GM19351 (cell line): ENCODE measurements at regions not wholly inside any gene's neighbourhood (a gene's known extent, or its start where the extent isn't known, plus 50 kb on each side); places are given as distances from the start of the nearest gene placed in this dataset.
"Not testable (repeated sequence)": the region's sequence is repeated elsewhere in the genome, so short reads cannot be mapped to it uniquely, and the experiment has no call there.

Experiments used
- ATAC-seq: cut with Tn5 transposase; IDR thresholded peaks from one replicate; pipeline ENCODE4 v1.9.1; 2021; ENCODE audit warnings: mild to moderate bottlenecking, moderate library complexity; ENCODE audit not compliant: unreplicated experiment

DNA sequence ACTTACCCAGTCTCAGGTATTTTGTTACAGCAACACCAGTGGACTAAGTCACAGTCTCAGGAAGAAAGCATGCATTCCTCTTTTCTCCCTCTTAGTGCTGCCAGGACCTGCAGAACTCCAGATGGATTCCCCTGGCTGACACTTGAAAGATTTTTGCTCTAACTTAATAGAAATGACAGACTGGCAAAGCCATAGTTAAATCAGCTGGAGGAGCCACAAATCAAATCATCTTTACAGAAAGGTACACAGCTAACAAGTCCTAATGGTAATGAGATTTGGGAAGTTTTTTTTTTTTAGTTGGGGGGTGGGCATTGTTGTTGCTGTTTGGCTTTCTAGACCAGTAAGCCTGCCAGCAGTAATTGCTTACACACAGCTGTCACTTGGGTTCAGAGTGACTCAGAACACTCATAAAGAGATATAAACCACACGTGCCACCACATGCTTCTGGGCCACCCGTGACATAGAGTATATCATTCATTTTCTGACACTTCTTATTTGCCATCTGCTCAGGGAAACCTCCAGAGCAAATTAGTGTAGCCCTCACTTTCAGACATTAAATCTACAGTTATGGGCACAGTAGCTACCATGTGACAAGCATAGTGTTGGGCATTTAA is 72.4 kb downstream of the FH start:
- ATAC-seq = no peak

GRCh38 chr1:241444836-241445235 is 74.7 kb downstream of the FH start:
- ATAC-seq = no peak

DNA sequence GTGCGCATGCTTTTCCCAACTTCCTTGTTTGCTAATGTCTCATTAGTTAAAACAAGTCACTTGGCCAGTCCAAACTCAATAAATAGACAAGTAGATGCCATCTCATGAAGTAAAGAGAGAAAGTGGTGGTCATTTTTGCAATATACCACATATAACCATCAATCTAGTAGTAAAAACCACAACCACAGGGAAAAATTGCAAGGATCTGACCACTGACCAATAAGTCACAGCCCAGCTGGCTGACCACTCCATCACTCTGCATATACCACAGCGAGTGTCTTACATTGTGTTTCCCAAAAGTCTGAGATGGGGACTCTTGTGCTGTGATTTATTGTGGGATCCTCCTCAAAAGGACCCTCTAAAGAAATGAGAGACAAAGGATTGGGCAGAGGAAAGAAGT is 76.0 kb downstream of the FH start:
- ATAC-seq = no peak

DNA sequence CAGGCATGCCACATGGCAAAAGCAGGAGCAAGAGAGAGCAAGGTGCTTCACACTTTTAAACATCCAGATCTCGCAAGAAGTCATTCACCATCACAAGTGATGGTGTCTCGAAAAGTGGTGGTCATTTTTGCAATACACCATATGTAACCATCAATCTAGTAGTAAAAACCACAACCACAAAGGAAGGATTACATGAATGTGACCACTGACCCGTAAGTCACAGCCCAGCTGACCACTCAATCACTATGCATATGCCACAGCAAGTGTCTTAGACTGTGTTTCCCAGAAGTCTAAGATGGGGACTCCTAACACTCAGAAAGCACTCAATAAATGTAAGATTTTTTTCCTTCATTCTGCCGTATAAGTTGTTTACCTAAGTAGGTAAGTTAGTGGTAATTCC is 76.9 kb downstream of the FH start:
- no peak for ATAC-seq

GRCh38 chr1:241440904-241441303 is 78.7 kb downstream of the FH start:
- ATAC-seq = no peak

DNA sequence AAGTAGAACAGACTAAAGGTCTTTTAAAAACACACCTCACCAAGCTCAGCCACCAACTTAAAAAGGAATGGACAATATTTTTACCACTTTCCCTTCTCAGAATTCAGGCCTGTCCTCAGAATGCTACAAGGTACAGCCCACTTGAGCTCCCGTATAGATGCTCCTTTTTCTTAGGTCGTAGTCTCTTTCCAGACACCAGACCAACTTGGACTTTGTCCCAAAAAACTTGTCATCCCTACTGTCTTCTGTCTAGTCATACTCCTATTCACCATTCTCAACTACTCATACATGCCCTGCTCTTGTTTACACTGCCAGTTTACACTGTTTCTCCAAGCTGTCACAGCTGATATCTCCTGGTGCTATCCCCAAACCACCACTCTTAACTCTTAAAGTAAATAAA is 80.9 kb downstream of the FH start:
- ATAC-seq = not testable (repeated sequence)

GRCh38 chr1:241432241-241432640 is 75.2 kb upstream of the RGS7 start:
- ATAC-seq = no peak

DNA sequence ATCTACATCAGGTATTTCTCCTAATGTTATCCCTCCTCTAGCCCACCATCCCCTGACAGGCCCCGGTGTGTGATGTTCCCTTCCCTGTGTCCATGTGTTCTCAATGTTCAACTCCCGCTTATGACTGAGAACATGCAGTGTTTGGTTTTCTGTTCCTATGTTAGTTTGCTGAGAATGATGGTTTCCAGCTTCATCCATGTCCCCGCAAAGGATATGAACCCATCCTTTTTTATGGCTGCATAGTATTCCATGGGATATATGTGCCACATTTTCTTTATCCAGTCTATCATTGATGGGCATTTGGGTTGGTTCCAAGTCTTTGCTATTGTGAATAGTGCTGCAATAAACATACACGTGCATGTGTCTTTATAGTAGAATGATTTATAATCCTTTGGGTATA is 68.1 kb upstream of the RGS7 start:
- not testable (repeated sequence) for ATAC-seq

GRCh38 chr1:241424480-241424971 is 67.5 kb upstream of the RGS7 start:
- no peak for ATAC-seq

DNA sequence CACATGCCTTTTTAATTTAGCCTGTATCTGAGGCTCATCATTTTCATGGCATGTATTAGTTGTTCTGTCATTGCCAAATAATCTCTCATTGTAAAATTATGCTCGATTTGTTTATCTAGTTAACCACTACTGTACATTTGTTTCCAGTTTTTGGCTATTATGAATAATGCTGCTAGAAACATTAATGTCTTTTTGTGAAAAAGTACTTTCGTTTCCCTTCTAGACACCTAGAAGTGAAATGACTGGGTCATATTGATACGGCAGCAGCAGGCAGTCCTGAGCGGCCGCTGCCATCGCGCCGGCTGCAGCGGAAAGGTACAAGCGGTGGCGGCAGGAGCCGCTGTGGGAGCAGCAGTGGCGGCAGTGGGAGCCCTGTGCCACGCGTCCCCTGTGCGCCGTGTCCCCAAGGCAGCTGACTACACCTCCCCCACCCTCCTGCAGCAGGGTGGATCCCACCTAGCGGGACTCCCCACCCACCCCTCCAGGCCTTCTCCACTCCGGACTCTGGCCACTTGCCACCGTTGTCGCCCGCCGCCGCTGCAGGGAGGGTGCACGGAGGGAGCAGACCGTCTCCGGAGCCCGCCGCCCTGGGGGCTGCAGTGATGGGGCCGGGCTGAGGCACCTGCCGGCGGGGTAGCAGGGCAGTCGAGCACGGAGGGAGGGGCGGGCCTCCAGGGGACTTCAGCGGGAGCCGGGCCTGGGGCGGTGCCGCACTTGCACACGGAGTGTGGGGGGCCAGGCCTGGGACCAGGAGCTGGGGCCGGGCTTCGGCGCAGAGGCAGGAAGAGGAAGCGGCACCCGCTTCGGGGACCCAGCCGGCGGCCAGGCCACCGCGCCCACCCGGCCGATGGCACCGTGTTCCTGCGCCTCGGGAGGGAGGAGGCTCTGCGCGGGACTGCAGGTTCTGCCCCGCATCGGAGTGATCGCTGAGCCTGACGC is 66.8 kb upstream of the RGS7 start:
- ATAC-seq = peak; percentile 89

DNA sequence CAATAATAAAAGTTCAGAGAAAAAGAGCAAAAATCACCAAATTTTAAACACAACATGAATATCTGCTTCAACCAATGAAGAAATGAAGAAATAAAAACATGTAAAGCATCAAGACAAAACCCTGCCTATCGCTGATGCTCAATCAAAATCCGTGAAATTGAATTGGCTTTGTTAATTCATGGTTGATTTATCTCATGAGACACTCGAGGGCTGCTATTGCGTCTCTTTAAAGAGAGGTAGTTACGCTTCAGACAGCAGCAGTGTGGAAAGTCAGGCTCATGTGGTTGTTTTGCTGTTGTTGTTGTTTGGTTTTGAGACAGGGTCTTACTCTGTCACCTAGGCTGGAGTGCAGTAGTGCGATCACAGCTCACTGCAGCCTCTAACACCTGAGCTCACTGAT is 65.5 kb upstream of the RGS7 start:
- no peak for ATAC-seq

DNA sequence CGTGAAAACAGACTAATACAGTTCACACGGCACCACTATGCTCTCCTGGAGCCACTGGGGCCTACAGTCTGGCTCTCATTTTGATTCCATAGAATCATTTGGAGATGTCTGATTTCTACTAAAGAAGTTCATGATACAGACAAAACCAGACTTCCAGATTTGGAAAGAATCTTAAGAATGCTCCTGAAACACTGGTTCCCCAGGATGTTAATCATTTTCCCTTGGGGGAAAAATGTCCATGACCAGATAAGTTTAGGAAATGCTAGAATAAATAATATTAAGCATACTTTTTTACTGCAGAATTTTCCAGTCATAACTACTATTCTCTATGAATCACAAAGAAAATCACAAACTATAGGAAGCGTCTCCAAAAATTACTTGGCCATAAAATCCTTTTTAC is 63.0 kb upstream of the RGS7 start:
- ATAC-seq = no peak

- no peak for ATAC-seq
Observed at GRCh38 chr1:241417258-241417657, 60.3 kb upstream of the RGS7 start.

- ATAC-seq = no peak
Observed at GRCh38 chr1:241413974-241414373, 57.0 kb upstream of the RGS7 start.

DNA sequence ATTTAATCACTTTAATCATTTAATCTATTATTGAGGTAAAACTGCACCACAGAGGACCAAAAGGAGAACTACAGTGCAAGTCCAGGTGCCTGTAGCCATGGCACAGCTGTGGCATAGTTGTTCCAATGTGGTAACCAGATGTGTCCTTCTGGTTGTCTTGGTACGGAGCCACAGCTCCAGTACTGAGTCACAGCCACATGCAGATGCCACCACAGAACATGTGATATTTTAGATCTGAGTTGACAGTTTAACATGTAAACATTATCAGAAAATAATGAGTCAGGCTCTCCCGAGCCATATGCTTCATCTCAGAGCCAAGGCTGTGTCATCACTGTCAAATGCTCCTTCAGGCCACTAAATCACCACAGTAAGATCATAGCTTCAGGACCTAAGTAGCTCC is 56.4 kb upstream of the RGS7 start:
- ATAC-seq = no peak

- ATAC-seq = no peak
Observed at GRCh38 chr1:241412646-241413045, 55.6 kb upstream of the RGS7 start.

DNA sequence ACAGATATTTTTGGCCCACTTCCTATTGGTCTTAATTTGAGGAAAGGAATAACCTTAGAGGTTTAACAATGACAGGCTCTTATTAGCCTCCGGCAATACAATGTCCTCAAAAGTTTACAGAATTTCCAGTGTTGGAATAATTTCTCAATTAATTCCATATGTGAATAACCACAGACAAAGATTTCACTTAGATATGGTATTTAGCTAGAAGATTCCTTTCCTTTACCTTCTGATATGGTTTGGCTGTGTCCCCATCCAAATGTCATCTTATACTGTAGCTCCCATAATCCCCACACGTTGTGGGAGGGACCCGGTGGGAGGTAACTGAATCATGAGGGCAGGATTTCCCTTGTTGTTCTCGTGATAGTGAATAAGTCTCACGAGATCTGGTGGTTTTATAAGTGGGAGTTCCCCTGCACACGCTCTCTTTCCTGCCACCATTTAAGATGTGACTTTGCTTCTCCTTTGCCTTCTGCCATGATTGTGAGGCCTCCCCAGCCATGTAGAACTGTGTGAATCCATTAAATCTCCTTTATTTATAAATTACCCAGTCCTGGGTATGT is 54.9 kb upstream of the RGS7 start:
- no peak for ATAC-seq

GRCh38 chr1:241411056-241411775 is 54.2 kb upstream of the RGS7 start:
- no peak for ATAC-seq

- no peak for ATAC-seq
Observed at GRCh38 chr1:241408170-241408569, 51.2 kb upstream of the RGS7 start.
